DND-41 (cell line): ENCODE measurements at regions not wholly inside any gene's neighbourhood (a gene's known extent, or its start where the extent isn't known, plus 50 kb on each side); places are given as distances from the start of the nearest gene placed in this dataset.

ENCODE experiments used
- ATAC-seq: fragments of 200-7000 bp; cut with Tn5 transposase; 3 replicates; pipeline ENCODE4 v1.9.1; 2021; ENCODE audit warnings: low read depth; ENCODE audit not compliant: insufficient read depth
- DNase-seq: peaks from one replicate; pipeline ENCODE4 v3.0.0-alpha.2; 2020
- H2AFZ ChIP-seq: 2 replicates; pipeline ENCODE4 v1.6.0; 2012; ENCODE audit warnings: low read depth, low read length
- H3K27ac ChIP-seq: 2 replicates; pipeline ENCODE4 v1.5.1; 2012; ENCODE audit warnings: low read length, inconsistent platforms
- H3K27me3 ChIP-seq: fragments of 200-600 bp; sonication (generic); 2 replicates; pipeline ENCODE4 v1.6.0; 2012; ENCODE audit warnings: low read length, mild to moderate bottlenecking, inconsistent platforms; ENCODE audit not compliant: insufficient read depth, poor library complexity
- H3K36me3 ChIP-seq: 2 replicates; pipeline ENCODE4 v1.5.1; 2012; ENCODE audit warnings: low read length, inconsistent platforms; ENCODE audit not compliant: insufficient read depth
- H3K4me1 ChIP-seq: 2 replicates; pipeline ENCODE4 v1.5.1; 2012; ENCODE audit warnings: mild to moderate bottlenecking, low read length; ENCODE audit not compliant: insufficient read depth
- H3K4me2 ChIP-seq: 2 replicates; pipeline ENCODE4 v1.6.0; 2012; ENCODE audit warnings: mild to moderate bottlenecking, moderate library complexity, low read length, inconsistent platforms; ENCODE audit not compliant: insufficient read depth
- H3K4me3 ChIP-seq, 2 experiments: fragments of 200-600 bp in 1 of 2; shearing (Covaris generic) in 1 of 2; 2 replicates each; pipeline ENCODE4 v1.5.1; 2012 to 2016; ENCODE audit warnings: inconsistent platforms in 2 of 2, low read length in 2 of 2, mild to moderate bottlenecking in 2 of 2, low read depth in 1 of 2, moderate library complexity in 1 of 2
- H3K79me2 ChIP-seq: 2 replicates; pipeline ENCODE4 v1.6.0; 2012; ENCODE audit warnings: low read length, inconsistent platforms; ENCODE audit not compliant: insufficient read depth
- H3K9ac ChIP-seq: 2 replicates; pipeline ENCODE4 v1.6.0; 2012; ENCODE audit warnings: low read depth, mild to moderate bottlenecking, inconsistent platforms, low read length, moderate library complexity
- H3K9me3 ChIP-seq: 2 replicates; pipeline ENCODE4 v1.5.1; 2012; ENCODE audit warnings: low read length, moderate library complexity, mild to moderate bottlenecking, inconsistent platforms; ENCODE audit not compliant: insufficient read depth, severe bottlenecking
- H4K20me1 ChIP-seq: 2 replicates; pipeline ENCODE4 v1.6.0; 2012; ENCODE audit warnings: low read length; ENCODE audit not compliant: insufficient read depth
- EZH2 ChIP-seq: IDR thresholded peaks from 3 replicates; pipeline ENCODE4 v1.6.1; 2012; ENCODE audit warnings: borderline replicate concordance, low read depth, mild to moderate bottlenecking, moderate library complexity, low read length, inconsistent platforms; ENCODE audit not compliant: severe bottlenecking
- TF ChIP-seq, protein P1 (sequence below): IDR thresholded peaks from 2 replicates; pipeline ENCODE4 v1.5.1; 2012; ENCODE audit warnings: borderline replicate concordance, low read length, moderate library complexity, mild to moderate bottlenecking; ENCODE audit not compliant: poor library complexity, severe bottlenecking; ENCODE audit errors: extremely low read depth

DNA sequence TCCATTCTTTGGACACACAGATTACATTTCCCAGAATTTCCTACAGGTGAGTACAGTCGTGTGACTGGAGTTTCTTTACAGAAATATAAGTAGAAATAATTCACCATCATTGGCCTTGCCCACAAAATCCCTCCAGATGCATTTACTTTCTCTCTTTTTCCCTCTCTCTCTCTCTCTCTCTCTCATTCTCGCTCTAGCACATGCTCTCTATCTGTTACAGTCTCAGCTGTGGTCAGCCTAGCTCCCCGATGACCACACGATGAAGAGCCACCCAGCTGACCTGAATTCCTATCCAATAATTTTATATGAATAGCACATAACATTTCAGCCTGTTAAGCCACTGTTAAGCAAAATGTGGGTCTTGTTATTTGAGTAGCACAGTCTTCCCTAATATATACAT, 507.9 kb downstream of the PCDH7 start:
- Histone ChIP-seq H3K9me3 (no peaks in the 10 kb centered on the region), H3K27me3 (no peaks in the 10 kb centered on the region), H3K4me2 (no peak overlapping the region), H4K20me1 (no peaks in the 10 kb centered on the region), H3K79me2 (no peaks in the 10 kb centered on the region), H3K4me3 (no peak overlapping the region), H3K9ac (no peak overlapping the region), H3K27ac (no peak overlapping the region), H2AFZ (no peak overlapping the region), H3K4me1 (no peaks in the 10 kb centered on the region), H3K36me3 (no peaks in the 10 kb centered on the region)
- TF ChIP-seq, protein P1, sequence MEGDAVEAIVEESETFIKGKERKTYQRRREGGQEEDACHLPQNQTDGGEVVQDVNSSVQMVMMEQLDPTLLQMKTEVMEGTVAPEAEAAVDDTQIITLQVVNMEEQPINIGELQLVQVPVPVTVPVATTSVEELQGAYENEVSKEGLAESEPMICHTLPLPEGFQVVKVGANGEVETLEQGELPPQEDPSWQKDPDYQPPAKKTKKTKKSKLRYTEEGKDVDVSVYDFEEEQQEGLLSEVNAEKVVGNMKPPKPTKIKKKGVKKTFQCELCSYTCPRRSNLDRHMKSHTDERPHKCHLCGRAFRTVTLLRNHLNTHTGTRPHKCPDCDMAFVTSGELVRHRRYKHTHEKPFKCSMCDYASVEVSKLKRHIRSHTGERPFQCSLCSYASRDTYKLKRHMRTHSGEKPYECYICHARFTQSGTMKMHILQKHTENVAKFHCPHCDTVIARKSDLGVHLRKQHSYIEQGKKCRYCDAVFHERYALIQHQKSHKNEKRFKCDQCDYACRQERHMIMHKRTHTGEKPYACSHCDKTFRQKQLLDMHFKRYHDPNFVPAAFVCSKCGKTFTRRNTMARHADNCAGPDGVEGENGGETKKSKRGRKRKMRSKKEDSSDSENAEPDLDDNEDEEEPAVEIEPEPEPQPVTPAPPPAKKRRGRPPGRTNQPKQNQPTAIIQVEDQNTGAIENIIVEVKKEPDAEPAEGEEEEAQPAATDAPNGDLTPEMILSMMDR: no peak
- TF ChIP-seq EZH2: no peak
- ATAC-seq (no peak), DNase-seq (no peak)

DNA sequence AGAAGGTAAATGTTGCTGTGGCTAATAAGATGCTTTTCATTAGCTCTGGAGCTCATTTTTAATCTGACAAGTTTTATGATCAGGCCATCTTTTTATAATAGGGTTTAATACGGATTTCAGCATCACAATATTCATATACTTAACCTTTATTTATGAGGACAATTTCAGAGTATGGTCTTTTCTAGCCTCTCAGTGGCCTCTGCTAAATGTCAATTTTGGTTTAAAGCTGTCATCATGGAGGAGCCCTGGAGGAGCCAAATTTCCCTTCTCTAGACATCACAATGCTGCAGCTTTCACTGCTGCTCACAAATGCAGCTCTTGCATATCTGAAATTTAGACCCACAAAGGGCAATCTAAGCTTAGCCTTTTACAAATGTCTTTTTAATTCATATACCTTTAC, 510.4 kb downstream of the PCDH7 start:
- Histone ChIP-seq H3K27ac (no peak overlapping the region), H3K36me3 (no peaks in the 10 kb centered on the region), H3K79me2 (no peaks in the 10 kb centered on the region), H4K20me1 (no peaks in the 10 kb centered on the region), H3K4me1 (no peaks in the 10 kb centered on the region), H3K27me3 (no peaks in the 10 kb centered on the region), H2AFZ (no peak overlapping the region), H3K4me3 (no peak overlapping the region), H3K9me3 (no peaks in the 10 kb centered on the region), H3K9ac (no peak overlapping the region), H3K4me2 (no peak overlapping the region)
- DNase-seq (no peak), ATAC-seq (no peak)
- TF ChIP-seq, protein P1: no peak
- no peak for TF ChIP-seq EZH2

DNA sequence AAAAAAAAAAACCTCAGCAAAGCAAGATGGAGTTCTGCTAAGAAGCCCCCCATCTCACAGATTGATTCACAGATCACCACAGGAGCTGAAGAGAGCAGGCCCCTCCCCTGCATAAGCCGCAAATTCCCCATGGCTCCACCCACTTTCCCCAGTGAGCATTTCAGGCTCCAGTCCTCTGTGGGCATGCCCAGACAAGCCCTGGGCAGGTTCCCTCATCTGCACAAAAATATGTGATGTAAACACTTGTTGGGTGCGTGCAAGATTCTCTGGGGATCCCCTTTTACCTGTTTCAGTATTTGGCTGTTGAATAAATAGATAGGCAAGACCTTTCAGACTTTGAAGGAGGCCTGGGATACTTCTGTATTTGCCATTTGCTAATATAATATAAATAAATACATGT, 514.3 kb downstream of the PCDH7 start:
- TF ChIP-seq EZH2: no peak
- TF ChIP-seq, protein P1: no peak

DNA sequence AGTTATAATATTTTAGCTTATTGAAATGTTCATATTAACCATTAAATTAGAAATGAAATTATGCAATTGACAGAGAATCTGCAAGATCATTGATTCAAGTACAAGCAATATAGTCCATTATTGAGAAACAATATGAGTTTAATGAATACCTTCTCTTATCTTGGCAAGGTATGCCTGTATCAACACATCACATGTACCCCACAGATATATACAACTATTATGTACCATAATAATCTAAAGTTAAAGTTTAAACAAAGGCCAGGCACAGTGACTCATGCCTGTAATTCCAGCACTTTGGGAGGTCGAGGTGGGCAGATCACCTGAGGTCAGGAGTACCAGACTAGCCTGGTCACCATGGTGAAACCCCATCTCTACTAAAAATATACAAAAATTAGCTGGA, 514.7 kb downstream of the PCDH7 start:
- Histone ChIP-seq H3K27ac (no peak overlapping the region), H3K9me3 (no peaks in the 10 kb centered on the region), H3K9ac (no peak overlapping the region), H3K36me3 (no peaks in the 10 kb centered on the region), H3K4me3 (no peak overlapping the region), H4K20me1 (no peaks in the 10 kb centered on the region), H3K27me3 (no peaks in the 10 kb centered on the region), H3K4me2 (no peak overlapping the region), H3K79me2 (no peaks in the 10 kb centered on the region), H2AFZ (no peak overlapping the region), H3K4me1 (no peaks in the 10 kb centered on the region)
- no peak for ATAC-seq
- no peak for DNase-seq
- TF ChIP-seq, protein P1: no peak
- TF ChIP-seq EZH2: no peak

More for the DNA sequence above, 514.3 kb downstream of the PCDH7 start:
- Histone ChIP-seq H3K27ac (no peak overlapping the region), H3K4me1 (no peaks in the 10 kb centered on the region), H3K4me3 (no peak overlapping the region), H3K36me3 (no peaks in the 10 kb centered on the region), H3K9me3 (no peaks in the 10 kb centered on the region), H4K20me1 (no peaks in the 10 kb centered on the region), H3K79me2 (no peaks in the 10 kb centered on the region), H2AFZ (no peak overlapping the region), H3K9ac (no peak overlapping the region), H3K27me3 (no peaks in the 10 kb centered on the region), H3K4me2 (no peak overlapping the region)
- DNase-seq (no peak), ATAC-seq (no peak)
